ENCODE measurements at regions not wholly inside any gene's neighbourhood (a gene's known extent, or its start where the extent isn't known, plus 50 kb on each side); places are given as distances from the start of the nearest gene placed in this dataset.

DNA sequence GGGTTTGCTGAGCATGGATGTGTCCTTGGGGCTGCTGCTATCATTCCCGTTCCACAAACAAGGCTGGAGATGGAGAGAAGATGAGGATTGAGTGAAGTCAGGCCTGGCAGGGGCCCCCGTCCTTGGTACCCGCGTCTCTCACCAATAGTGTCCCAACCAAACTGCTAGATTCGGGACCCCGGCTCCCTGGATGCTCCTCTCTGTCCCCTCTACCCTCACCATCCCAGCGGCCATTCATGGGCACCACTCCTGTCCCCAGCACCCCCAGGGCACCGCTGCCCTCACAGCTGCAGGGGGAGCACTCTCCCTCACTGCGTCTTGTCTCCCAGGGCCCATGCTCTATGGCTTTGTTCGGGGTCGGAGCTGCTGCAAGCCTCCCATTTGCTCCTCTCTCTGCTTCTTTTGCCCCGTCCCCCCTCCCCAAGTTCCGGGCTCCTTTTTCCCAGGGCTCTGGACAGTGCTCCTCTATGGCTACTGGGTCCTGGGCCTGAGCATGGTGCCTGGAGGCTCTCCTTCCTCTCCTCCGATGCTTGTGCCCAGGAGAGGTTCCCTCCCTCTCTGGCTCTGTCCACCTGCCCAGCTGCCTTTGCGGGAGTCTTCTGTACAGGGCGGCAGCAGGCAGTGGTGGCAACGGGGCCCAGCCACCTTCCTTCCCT, 219.5 kb downstream of the TEX29 start:
- DNase-seq = no peak
- Histone ChIP-seq H3K9me2 (no peaks in the 10 kb centered on the region), H4K20me1 (ENCODE audit: insufficient read depth) (no peaks in the 10 kb centered on the region), H3K4me1 (ENCODE audit: control insufficient read depth in 1 of 2, insufficient read depth in 2 of 2, low read depth in 1 of 2, low read length in 1 of 2) (no peaks in the 10 kb centered on the region), H3K36me3 (replicated peaks in 1 of 2; ENCODE audit: control insufficient read depth in 1 of 2, insufficient read depth in 2 of 2, low read length in 1 of 2) (no peaks in the 10 kb centered on the region), H2AFZ (ENCODE audit: low read depth) (no peak overlapping the region), H3K4me3 (ENCODE audit: low read depth in 2 of 2, low read length in 1 of 2) (no peak overlapping the region), H3K9me3 (no peaks in the 10 kb centered on the region), H3K79me2 (ENCODE audit: insufficient read depth) (no peaks in the 10 kb centered on the region), H3F3A (replicated peaks; ENCODE audit: insufficient read depth) (no peaks in the 10 kb centered on the region), H3K9ac (no peak overlapping the region), H3K27me3 (ENCODE audit: insufficient read depth) (peaks cover 20% of the 10 kb centered on the region; the same call in 1 of the 2 replicates), H3K27ac (ENCODE audit: low read depth in 2 of 2, low read length in 1 of 2) (no peak overlapping the region), H3K4me2 (no peak overlapping the region)
- CTCF ChIA-PET = no interaction called here
- WGBS (ENCODE audit: low lambda C conversion rate) = 9% methylated on average over 13 of the region's 17 CpGs
- POLR2A ChIA-PET = no interaction called here
- TF ChIP-seq, protein P1, sequence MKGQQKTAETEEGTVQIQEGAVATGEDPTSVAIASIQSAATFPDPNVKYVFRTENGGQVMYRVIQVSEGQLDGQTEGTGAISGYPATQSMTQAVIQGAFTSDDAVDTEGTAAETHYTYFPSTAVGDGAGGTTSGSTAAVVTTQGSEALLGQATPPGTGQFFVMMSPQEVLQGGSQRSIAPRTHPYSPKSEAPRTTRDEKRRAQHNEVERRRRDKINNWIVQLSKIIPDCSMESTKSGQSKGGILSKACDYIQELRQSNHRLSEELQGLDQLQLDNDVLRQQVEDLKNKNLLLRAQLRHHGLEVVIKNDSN (IDR thresholded peaks at IDR 0.05; ENCODE audit: borderline replicate concordance, low read depth) = no peak
- TF ChIP-seq, protein P2, sequence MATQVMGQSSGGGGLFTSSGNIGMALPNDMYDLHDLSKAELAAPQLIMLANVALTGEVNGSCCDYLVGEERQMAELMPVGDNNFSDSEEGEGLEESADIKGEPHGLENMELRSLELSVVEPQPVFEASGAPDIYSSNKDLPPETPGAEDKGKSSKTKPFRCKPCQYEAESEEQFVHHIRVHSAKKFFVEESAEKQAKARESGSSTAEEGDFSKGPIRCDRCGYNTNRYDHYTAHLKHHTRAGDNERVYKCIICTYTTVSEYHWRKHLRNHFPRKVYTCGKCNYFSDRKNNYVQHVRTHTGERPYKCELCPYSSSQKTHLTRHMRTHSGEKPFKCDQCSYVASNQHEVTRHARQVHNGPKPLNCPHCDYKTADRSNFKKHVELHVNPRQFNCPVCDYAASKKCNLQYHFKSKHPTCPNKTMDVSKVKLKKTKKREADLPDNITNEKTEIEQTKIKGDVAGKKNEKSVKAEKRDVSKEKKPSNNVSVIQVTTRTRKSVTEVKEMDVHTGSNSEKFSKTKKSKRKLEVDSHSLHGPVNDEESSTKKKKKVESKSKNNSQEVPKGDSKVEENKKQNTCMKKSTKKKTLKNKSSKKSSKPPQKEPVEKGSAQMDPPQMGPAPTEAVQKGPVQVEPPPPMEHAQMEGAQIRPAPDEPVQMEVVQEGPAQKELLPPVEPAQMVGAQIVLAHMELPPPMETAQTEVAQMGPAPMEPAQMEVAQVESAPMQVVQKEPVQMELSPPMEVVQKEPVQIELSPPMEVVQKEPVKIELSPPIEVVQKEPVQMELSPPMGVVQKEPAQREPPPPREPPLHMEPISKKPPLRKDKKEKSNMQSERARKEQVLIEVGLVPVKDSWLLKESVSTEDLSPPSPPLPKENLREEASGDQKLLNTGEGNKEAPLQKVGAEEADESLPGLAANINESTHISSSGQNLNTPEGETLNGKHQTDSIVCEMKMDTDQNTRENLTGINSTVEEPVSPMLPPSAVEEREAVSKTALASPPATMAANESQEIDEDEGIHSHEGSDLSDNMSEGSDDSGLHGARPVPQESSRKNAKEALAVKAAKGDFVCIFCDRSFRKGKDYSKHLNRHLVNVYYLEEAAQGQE (IDR thresholded peaks at IDR 0.05; ENCODE audit: low read depth, low read length) = no peak
- TF ChIP-seq GATA2 (CRISPR knock-in tag; IDR thresholded peaks at IDR 0.05) (no peak), TAF1 (IDR thresholded peaks at IDR 0.05; ENCODE audit: borderline replicate concordance, low read depth, low read length) (no peak), SMC3 (IDR thresholded peaks at IDR 0.05; ENCODE audit: low read depth, low read length) (no peak), FOXM1 (IDR thresholded peaks at IDR 0.05; ENCODE audit: low read depth) (no peak), NFIC (IDR thresholded peaks at IDR 0.05; ENCODE audit: borderline replicate concordance) (no peak), NRF1 (IDR thresholded peaks at IDR 0.05; ENCODE audit: low read depth, low read length) (no peak), RAD21 (IDR thresholded peaks at IDR 0.05; ENCODE audit: low read length) (no peak), FOSL2 (IDR thresholded peaks at IDR 0.05; ENCODE audit: borderline replicate concordance, low read depth) (no peak), MXI1 (IDR thresholded peaks at IDR 0.05; ENCODE audit: low read depth, low read length) (no peak), RFX5 (IDR thresholded peaks at IDR 0.05; ENCODE audit: low read length) (no peak), EP300 (IDR thresholded peaks at IDR 0.05; ENCODE audit: borderline replicate concordance in 1 of 2, low read depth in 1 of 2, low read length in 1 of 2) (no peak)

DNA sequence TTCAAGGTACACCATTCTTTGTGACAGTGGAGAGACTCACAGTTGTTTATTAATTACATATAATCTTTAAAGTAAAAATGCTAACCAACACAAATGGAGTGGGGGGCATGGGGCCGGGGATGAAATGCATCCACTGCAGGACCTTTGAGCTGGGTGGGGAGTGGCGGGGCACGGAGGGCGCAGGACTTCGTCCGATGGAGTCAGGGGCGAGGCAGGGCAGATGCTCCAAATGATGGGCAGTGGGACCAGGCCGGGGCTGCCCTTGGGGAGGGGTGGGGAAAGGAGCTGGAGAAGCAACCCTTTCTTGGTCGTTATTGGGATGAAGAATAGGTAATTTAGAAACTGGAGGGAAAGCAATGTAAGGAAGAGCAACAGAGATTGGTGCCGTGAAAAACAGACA, 220.0 kb downstream of the TEX29 start:
- peaks cover 14% of the 10 kb centered on the region; the same call in 1 of the 2 replicates for H3K27me3 ChIP-seq (ENCODE audit: insufficient read depth)
- no peak overlapping the region for H2AFZ ChIP-seq (ENCODE audit: low read depth)
- H3K36me3 ChIP-seq (replicated peaks in 1 of 2; ENCODE audit: control insufficient read depth in 1 of 2, insufficient read depth in 2 of 2, low read length in 1 of 2) = no peaks in the 10 kb centered on the region
- H3F3A ChIP-seq (replicated peaks; ENCODE audit: insufficient read depth) = no peaks in the 10 kb centered on the region
- no peaks in the 10 kb centered on the region for H3K9me2 ChIP-seq
- no peak overlapping the region for H3K9ac ChIP-seq
- no peak overlapping the region for H3K4me2 ChIP-seq
- H3K9me3 ChIP-seq = no peaks in the 10 kb centered on the region
- H3K4me3 ChIP-seq (ENCODE audit: low read depth in 2 of 2, low read length in 1 of 2) = no peak overlapping the region
- DNase-seq = no peak
- no peaks in the 10 kb centered on the region for H4K20me1 ChIP-seq (ENCODE audit: insufficient read depth)
- 28% methylated on average over 10 of the region's 10 CpGs for WGBS (ENCODE audit: low lambda C conversion rate)
- ChIA-PET POLR2A (no interaction called here), CTCF (no interaction called here)
- no peaks in the 10 kb centered on the region for H3K4me1 ChIP-seq (ENCODE audit: control insufficient read depth in 1 of 2, insufficient read depth in 2 of 2, low read depth in 1 of 2, low read length in 1 of 2)
- no peaks in the 10 kb centered on the region for H3K79me2 ChIP-seq (ENCODE audit: insufficient read depth)
- H3K27ac ChIP-seq (ENCODE audit: low read depth in 2 of 2, low read length in 1 of 2) = no peak overlapping the region
- TF ChIP-seq TCF12 (IDR thresholded peaks at IDR 0.05) (no peak), RFX5 (IDR thresholded peaks at IDR 0.05; ENCODE audit: low read length) (no peak), ELF1 (IDR thresholded peaks at IDR 0.05) (no peak)
- TF ChIP-seq, protein P2 (IDR thresholded peaks at IDR 0.05; ENCODE audit: low read depth, low read length) = no peak
- TF ChIP-seq, protein P3, sequence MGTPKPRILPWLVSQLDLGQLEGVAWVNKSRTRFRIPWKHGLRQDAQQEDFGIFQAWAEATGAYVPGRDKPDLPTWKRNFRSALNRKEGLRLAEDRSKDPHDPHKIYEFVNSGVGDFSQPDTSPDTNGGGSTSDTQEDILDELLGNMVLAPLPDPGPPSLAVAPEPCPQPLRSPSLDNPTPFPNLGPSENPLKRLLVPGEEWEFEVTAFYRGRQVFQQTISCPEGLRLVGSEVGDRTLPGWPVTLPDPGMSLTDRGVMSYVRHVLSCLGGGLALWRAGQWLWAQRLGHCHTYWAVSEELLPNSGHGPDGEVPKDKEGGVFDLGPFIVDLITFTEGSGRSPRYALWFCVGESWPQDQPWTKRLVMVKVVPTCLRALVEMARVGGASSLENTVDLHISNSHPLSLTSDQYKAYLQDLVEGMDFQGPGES (IDR thresholded peaks at IDR 0.05; ENCODE audit: low read depth, low read length) = no peak
- TF ChIP-seq, protein P4, sequence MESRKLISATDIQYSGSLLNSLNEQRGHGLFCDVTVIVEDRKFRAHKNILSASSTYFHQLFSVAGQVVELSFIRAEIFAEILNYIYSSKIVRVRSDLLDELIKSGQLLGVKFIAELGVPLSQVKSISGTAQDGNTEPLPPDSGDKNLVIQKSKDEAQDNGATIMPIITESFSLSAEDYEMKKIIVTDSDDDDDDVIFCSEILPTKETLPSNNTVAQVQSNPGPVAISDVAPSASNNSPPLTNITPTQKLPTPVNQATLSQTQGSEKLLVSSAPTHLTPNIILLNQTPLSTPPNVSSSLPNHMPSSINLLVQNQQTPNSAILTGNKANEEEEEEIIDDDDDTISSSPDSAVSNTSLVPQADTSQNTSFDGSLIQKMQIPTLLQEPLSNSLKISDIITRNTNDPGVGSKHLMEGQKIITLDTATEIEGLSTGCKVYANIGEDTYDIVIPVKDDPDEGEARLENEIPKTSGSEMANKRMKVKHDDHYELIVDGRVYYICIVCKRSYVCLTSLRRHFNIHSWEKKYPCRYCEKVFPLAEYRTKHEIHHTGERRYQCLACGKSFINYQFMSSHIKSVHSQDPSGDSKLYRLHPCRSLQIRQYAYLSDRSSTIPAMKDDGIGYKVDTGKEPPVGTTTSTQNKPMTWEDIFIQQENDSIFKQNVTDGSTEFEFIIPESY (IDR thresholded peaks at IDR 0.05; ENCODE audit: borderline replicate concordance, low read depth) = no peak

Data from SK-N-SH (cell line).